Prostate gland (tissue), 2 donors: ENCODE measurements at regions not wholly inside any gene's neighbourhood (a gene's known extent, or its start where the extent isn't known, plus 50 kb on each side); places are given as distances from the start of the nearest gene placed in this dataset.

Experiments used
- CTCF ChIP-seq, 4 experiments: fragments of 200-600 bp in 2 of 4; fragments of 450-650 bp in 2 of 4; sonication (generic) in 2 of 4; IDR thresholded peaks; 1 replicate in 3 of 4; 2 replicates in 1 of 4; pipeline ENCODE4 v1.5.1; 2016 to 2019; ENCODE audit warnings: antibody characterized with exemption in 4 of 4, mild to moderate bottlenecking in 2 of 4, moderate library complexity in 2 of 4
- POLR2A ChIP-seq: fragments of 450-650 bp; IDR thresholded peaks from one replicate; pipeline ENCODE4 v1.6.1; 2016; ENCODE audit warnings: antibody characterized with exemption, mild to moderate bottlenecking
- POLR2AphosphoS5 ChIP-seq: sonication (generic); formaldehyde crosslinking; IDR thresholded peaks from one replicate; pipeline ENCODE4 v1.6.1; 2017; ENCODE audit warnings: antibody characterized with exemption

- no peak for TF ChIP-seq CTCF (IDR thresholded peaks at IDR 0.05)
- TF ChIP-seq POLR2AphosphoS5, result no peak
- no peak for TF ChIP-seq POLR2A
These were observed 110.6 kb downstream of the OAT start for GRCh38 chr10:124308056-124308645.
